ENCODE measurements at regions not wholly inside any gene's neighbourhood (a gene's known extent, or its start where the extent isn't known, plus 50 kb on each side); places are given as distances from the start of the nearest gene placed in this dataset.

- no peak for DNase-seq
These were observed 441.0 kb downstream of the TLE4 start for GRCh38 chr9:80012557-80013330.

- no peak for DNase-seq
These were observed 437.4 kb downstream of the TLE4 start for GRCh38 chr9:80009204-80009603.

GRCh38 chr9:80004714-80005113, 432.9 kb downstream of the TLE4 start:
- DNase-seq: no peak

GRCh38 chr9:79990536-79990935, 418.8 kb downstream of the TLE4 start:
- no peak for DNase-seq

- DNase-seq: no peak
These were observed 417.3 kb downstream of the TLE4 start for GRCh38 chr9:79989079-79989478.

- DNase-seq: no peak
These were observed 416.4 kb downstream of the TLE4 start for GRCh38 chr9:79988126-79988525.

- no peak for DNase-seq
These were observed 414.7 kb downstream of the TLE4 start for GRCh38 chr9:79986437-79986836.

GRCh38 chr9:79985772-79986171, 414.0 kb downstream of the TLE4 start:
- DNase-seq: no peak

- DNase-seq: no peak
These were observed 413.5 kb downstream of the TLE4 start for GRCh38 chr9:79985264-79985663.

- DNase-seq: no peak
These were observed 412.8 kb downstream of the TLE4 start for GRCh38 chr9:79984429-79985067.

GRCh38 chr9:79980432-79980831, 408.7 kb downstream of the TLE4 start:
- no peak for DNase-seq

GRCh38 chr9:79977510-79978197, 405.9 kb downstream of the TLE4 start:
- DNase-seq: no peak

GRCh38 chr9:79977074-79977435, 405.3 kb downstream of the TLE4 start:
- DNase-seq: no peak

- DNase-seq: no peak
These were observed 404.7 kb downstream of the TLE4 start for GRCh38 chr9:79976257-79977073.

- no peak for DNase-seq
These were observed 404.0 kb downstream of the TLE4 start for GRCh38 chr9:79975621-79976256.

- no peak for DNase-seq
These were observed 403.1 kb downstream of the TLE4 start for GRCh38 chr9:79974806-79975422.

- no peak for DNase-seq
These were observed 401.9 kb downstream of the TLE4 start for GRCh38 chr9:79973627-79974026.

GRCh38 chr9:79970146-79970425, 398.3 kb downstream of the TLE4 start:
- no peak for DNase-seq

- no peak for DNase-seq
These were observed 397.8 kb downstream of the TLE4 start for GRCh38 chr9:79969393-79970145.

- DNase-seq: no peak
These were observed 396.8 kb downstream of the TLE4 start for GRCh38 chr9:79968533-79968932.

GRCh38 chr9:79962836-79963235, 391.1 kb downstream of the TLE4 start:
- no peak for DNase-seq

- no peak for DNase-seq
These were observed 390.4 kb downstream of the TLE4 start for GRCh38 chr9:79962150-79962549.

Data from MV-4-11 (cell line).